Adrenal gland (tissue), 9 donors: ENCODE measurements at regions not wholly inside any gene's neighbourhood (a gene's known extent, or its start where the extent isn't known, plus 50 kb on each side); places are given as distances from the start of the nearest gene placed in this dataset.
"Not testable (repeated sequence)": the region's sequence is repeated elsewhere in the genome, so short reads cannot be mapped to it uniquely, and the experiment has no call there.

ENCODE experiments used
- DNase-seq, 7 donors: peaks; one replicate each; pipeline ENCODE4 v3.0.0-alpha.2; 2019 to 2020
- H3K27ac ChIP-seq, 5 donors: fragments of 200-600 bp; sonication (generic) in 4 of 5; 1 replicate in 3 of 5; 2 replicates in 2 of 5; pipeline versions ENCODE4 v1.5.1 to v1.8.0; 2016 to 2020; ENCODE audit warnings: mild to moderate bottlenecking in 1 of 5
- H3K27me3 ChIP-seq: fragments of 200-600 bp; 2 replicates; pipeline ENCODE4 v1.8.0; 2021
- H3K36me3 ChIP-seq, 2 donors: fragments of 200-600 bp; replicated peaks in 1 of 2; 1 replicate in 1 of 2; 2 replicates in 1 of 2; pipeline versions ENCODE4 v1.5.1 to v1.8.0; 2018 to 2022
- H3K4me1 ChIP-seq, 2 donors: fragments of 200-600 bp; replicated peaks in 1 of 2; 1 replicate in 1 of 2; 2 replicates in 1 of 2; pipeline versions ENCODE4 v1.5.1 to v1.8.0; 2018 to 2021
- H3K4me3 ChIP-seq, 4 donors: fragments of 200-600 bp; sonication (generic) in 3 of 4; one replicate each; pipeline ENCODE4 v1.5.1; 2016 to 2018
- H3K9me3 ChIP-seq, 3 donors: fragments of 200-600 bp; sonication (generic) in 1 of 3; replicated peaks in 1 of 3; 1 replicate in 2 of 3; 2 replicates in 1 of 3; pipeline versions ENCODE4 v1.5.1 to v1.8.0; 2016 to 2021
- POLR2A ChIP-seq, 2 donors: fragments of 450-650 bp; IDR thresholded peaks; one replicate each; pipeline ENCODE4 v1.6.1; 2017; ENCODE audit warnings: antibody characterized with exemption in 2 of 2, mild to moderate bottlenecking in 2 of 2, moderate library complexity in 1 of 2
- WGBS, 4 donors: extraction: QIAGEN DNeasy Blood & Tissue Kit in 2 of 4; methylation state at CpG; one replicate each; pipeline versions ENCODE4 v1.1.5 to v1.1.7; 2013 to 2017; 5-methylcytosine and 5-hydroxymethylcytosine counted together
- intact Hi-C, 2 donors: fragments of 100-400 bp; cut with DNase I; formaldehyde crosslinking; loops; one replicate each; pipeline versions ENCODE4 v1.14.1 to v1.15.0; 2022 to 2023
- TF ChIP-seq, protein P1 (sequence below), 6 experiments: fragments of 450-650 bp in 4 of 6; fragments of 200-600 bp in 2 of 6; sonication (generic) in 1 of 6; IDR thresholded peaks; 1 replicate in 5 of 6; 2 replicates in 1 of 6; pipeline versions ENCODE4 v1.5.1 to v1.8.0; 2016 to 2021; ENCODE audit warnings: antibody characterized with exemption in 6 of 6, mild to moderate bottlenecking in 2 of 6, moderate library complexity in 1 of 6
- donor health status: healthy with polysubstance abuse.
- donor health status: Bipolar disorder and iron deficiency.
- donor health status: DM: yes; HTN: yes; CAD: no.
- donor health status: DM: no; HTN: no; CAD: no.
- donor health status: DM: no; HTN: no; CAD: no.

DNA sequence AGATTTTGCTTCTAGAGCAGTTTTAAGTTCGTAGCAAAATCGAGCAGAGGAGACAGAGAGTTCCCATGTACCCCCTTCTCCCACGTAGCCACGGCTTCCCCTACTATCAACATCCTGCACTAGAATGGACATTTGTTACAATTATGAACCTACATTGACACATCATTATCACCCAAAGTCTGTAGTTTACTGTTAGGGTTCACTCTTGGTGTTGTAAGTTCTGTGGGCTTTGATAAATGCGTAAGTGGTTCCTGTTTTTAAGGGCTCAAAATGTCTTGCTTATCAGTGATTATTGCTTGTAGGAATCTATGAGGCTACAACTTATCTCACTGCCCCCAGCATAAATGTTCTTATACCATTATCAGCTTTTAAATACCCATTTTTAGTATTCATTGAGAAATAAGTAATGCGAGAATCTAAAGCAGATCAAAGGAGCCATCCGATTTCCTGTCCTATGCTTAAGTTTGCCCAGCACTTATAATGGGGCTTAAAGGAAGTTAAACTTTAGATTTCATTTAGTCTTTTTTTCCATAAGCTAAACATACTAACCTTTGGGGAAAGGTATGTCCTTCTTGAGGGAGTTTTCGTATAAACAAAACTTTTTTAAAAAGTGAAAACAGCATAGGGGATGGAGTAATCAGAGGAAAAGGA, 118.7 kb downstream of the HAUS1 start:
- no peaks in the 10 kb centered on the region for H3K9me3 ChIP-seq
- intact Hi-C loops: no loop called here
- no peak for DNase-seq
- peaks cover 0 to 20% of the 10 kb centered on the region in 2 donors for H3K4me1 ChIP-seq
- TF ChIP-seq, protein P1, sequence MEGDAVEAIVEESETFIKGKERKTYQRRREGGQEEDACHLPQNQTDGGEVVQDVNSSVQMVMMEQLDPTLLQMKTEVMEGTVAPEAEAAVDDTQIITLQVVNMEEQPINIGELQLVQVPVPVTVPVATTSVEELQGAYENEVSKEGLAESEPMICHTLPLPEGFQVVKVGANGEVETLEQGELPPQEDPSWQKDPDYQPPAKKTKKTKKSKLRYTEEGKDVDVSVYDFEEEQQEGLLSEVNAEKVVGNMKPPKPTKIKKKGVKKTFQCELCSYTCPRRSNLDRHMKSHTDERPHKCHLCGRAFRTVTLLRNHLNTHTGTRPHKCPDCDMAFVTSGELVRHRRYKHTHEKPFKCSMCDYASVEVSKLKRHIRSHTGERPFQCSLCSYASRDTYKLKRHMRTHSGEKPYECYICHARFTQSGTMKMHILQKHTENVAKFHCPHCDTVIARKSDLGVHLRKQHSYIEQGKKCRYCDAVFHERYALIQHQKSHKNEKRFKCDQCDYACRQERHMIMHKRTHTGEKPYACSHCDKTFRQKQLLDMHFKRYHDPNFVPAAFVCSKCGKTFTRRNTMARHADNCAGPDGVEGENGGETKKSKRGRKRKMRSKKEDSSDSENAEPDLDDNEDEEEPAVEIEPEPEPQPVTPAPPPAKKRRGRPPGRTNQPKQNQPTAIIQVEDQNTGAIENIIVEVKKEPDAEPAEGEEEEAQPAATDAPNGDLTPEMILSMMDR (IDR thresholded peaks at IDR 0.05): no peak
- TF ChIP-seq POLR2A (IDR thresholded peaks at IDR 0.05): no peak
- no peak overlapping the region for H3K4me3 ChIP-seq
- no peaks in the 10 kb centered on the region for H3K27me3 ChIP-seq
- H3K36me3 ChIP-seq: no peaks in the 10 kb centered on the region
- 76 to 85% (median 81%) methylated on average over 8 of the region's 8 CpGs for WGBS, 4 donors
- H3K27ac ChIP-seq: no peak overlapping the region

DNA sequence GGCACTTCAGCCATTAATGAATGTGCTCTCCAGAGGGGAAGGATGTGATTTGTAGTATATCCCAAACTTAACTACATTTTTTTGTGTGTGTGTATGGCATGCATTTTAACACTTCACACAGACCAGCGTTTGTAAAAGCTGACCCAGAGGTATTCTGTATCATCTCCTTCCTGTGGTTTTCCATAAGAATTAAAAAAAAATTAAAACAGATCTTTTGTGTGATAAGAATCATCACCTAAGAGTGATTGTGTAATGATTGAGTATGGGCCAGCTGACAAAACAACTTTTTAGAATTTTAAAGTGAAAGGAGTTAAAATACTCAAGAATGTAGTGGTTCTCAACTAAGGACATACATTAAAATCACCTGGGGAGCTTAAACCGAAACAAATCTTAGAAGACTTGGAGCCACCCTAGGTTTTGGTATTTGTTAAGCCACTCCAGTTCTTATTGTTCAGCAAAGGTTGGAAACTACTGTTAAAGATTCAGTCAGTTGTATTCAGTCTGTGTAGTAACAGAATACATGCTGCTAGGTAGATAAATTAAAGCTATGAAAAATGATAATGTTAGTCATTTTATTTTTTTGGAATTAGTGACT, 120.1 kb downstream of the HAUS1 start:
- WGBS, 4 donors: 56 to 72% (median 59%) methylated on average over 2 of the region's 2 CpGs
- peaks cover 0 to 20% of the 10 kb centered on the region in 2 donors for H3K4me1 ChIP-seq
- intact Hi-C loops: no loop called here
- H3K4me3 ChIP-seq: no peak overlapping the region
- H3K9me3 ChIP-seq: no peaks in the 10 kb centered on the region
- TF ChIP-seq, protein P1 (IDR thresholded peaks at IDR 0.05): no peak
- TF ChIP-seq POLR2A (IDR thresholded peaks at IDR 0.05): no peak
- DNase-seq: no peak
- no peaks in the 10 kb centered on the region for H3K27me3 ChIP-seq
- no peaks in the 10 kb centered on the region for H3K36me3 ChIP-seq
- H3K27ac ChIP-seq: no peak overlapping the region

DNA sequence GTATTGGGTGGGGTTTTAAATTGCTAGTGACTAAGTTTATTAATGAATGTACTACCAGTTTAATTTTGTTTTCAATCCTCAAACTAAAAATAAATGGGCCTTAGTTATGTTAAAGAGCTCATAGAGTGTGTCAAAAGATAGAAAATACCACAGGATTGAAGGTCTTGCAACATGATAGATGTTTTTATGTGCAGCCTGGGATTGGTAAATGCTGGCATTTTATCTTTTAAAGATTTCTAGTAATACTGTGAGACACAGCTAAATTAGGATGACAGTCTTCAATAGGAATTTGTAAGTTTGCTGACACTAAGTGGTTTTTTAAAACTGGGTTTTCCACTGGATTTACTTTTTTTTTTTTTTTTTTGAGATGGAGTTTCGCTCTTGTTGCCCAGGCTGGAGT, 122.3 kb downstream of the HAUS1 start:
- Histone ChIP-seq H3K9me3 (no peaks in the 10 kb centered on the region), H3K27me3 (no peaks in the 10 kb centered on the region), H3K27ac (no peak overlapping the region), H3K4me1 (peaks cover 0 to 20% of the 10 kb centered on the region in 2 donors), H3K36me3 (no peaks in the 10 kb centered on the region), H3K4me3 (no peak overlapping the region)
- intact Hi-C loops: no loop called here
- TF ChIP-seq, protein P1 (IDR thresholded peaks at IDR 0.05): no peak
- TF ChIP-seq POLR2A (IDR thresholded peaks at IDR 0.05): no peak
- no peak for DNase-seq
- 89 to 100% (median 98%) methylated on average over 1 of the region's 1 CpG for WGBS, 4 donors

DNA sequence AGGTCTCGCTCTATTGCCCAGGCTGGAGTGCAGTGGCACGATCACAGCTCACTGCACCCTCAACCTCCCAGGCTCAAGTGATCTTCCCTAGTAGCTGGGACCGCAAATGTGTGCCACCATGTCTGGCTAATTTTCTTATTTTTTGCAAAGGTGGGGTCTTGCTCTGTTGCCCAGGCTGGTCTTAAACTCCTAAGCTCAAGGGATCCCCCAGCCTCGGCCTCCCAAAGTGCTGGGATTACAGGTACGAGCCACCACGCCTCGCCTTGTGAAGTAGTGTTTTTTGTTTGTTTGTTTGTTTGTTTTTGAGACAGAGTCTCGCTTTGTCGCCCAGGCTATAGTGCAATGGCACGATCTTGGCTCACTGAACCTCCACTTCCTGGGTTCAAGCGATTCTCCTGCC, 125.5 kb downstream of the HAUS1 start:
- H3K9me3 ChIP-seq, H3K4me3 ChIP-seq, H3K36me3 ChIP-seq, H3K27ac ChIP-seq, H3K27me3 ChIP-seq, DNase-seq, intact Hi-C loops, H3K4me1 ChIP-seq: not testable (repeated sequence)
- WGBS, 4 donors: 89 to 94% (median 92%) methylated on average over 11 of the region's 11 CpGs

DNA sequence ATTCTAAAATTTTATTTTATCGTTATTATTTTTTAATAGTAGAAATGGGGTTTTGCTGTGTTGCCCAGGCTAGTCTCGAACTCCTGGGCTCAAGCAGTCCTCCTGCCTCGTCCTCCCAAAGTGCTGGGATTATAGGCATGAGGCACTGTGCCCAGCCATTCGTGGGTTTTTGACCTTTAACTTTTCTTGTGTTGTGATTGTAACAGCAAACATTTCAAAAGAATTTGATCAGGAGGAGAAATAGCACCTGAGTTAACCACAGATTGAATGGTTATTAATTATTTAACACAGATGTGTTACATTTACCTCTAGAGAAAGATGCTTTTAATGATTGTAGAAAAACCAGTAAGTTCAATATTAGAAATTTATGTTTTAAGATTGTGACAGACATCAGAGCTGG, 132.0 kb downstream of the HAUS1 start:
- WGBS, 4 donors: 66 to 85% (median 79%) methylated on average over 4 of the region's 4 CpGs

More for the DNA sequence above, 132.0 kb downstream of the HAUS1 start:
- Histone ChIP-seq H3K36me3 (no peaks in the 10 kb centered on the region), H3K9me3 (no peaks in the 10 kb centered on the region), H3K4me1 (peaks cover 0 to 11% of the 10 kb centered on the region in 2 donors), H3K27ac (no peak overlapping the region), H3K27me3 (no peaks in the 10 kb centered on the region), H3K4me3 (no peak overlapping the region)
- TF ChIP-seq, protein P1 (IDR thresholded peaks at IDR 0.05): no peak
- no peak for TF ChIP-seq POLR2A (IDR thresholded peaks at IDR 0.05)
- DNase-seq: no peak
- intact Hi-C loops: no loop called here
